RWPE1 (cell line): ENCODE measurements at regions not wholly inside any gene's neighbourhood (a gene's known extent, or its start where the extent isn't known, plus 50 kb on each side); places are given as distances from the start of the nearest gene placed in this dataset.

Experiments
- CTCF ChIA-PET: fragments of 350-600 bp; sonication (Branson Sonifier 250); formaldehyde crosslinking; extraction: SDS; loops from one replicate; lab custom pipeline; 2021; lab: Yijun Ruan, JAX
- POLR2A ChIA-PET: fragments of 400-600 bp; formaldehyde crosslinking; extraction: SDS; loops from one replicate; lab custom pipeline; 2020; ENCODE audit warnings: antibody characterized with exemption; ENCODE audit not compliant: low non-redundant PET; lab: Yijun Ruan, JAX
- DNase-seq: peaks from one replicate; pipeline ENCODE4 v3.0.0; 2012; ENCODE audit warnings: low spot score
- H3K27ac ChIP-seq: fragments of 450-650 bp; 2 replicates; pipeline ENCODE4 v1.5.1; 2017
- CTCF ChIP-seq: fragments of 450-650 bp; conservative IDR thresholded peaks from 2 replicates; pipeline ENCODE4 v1.5.1; 2017; ENCODE audit warnings: low read depth, mild to moderate bottlenecking

- TF ChIP-seq CTCF = no peak
- no peak for DNase-seq
- H3K27ac ChIP-seq = no peak overlapping the region
- POLR2A ChIA-PET = no interaction called here
- CTCF ChIA-PET = no interaction called here
These were observed 794.9 kb downstream of the BRD1 start for GRCh38 chr22:49032821-49033220.

GRCh38 chr22:49031746-49032330, 795.8 kb downstream of the BRD1 start:
- no peak for TF ChIP-seq CTCF
- ChIA-PET POLR2A (no interaction called here), CTCF (no interaction called here)
- DNase-seq = no peak
- H3K27ac ChIP-seq = no peak overlapping the region

- ChIA-PET POLR2A (no interaction called here), CTCF (no interaction called here)
- TF ChIP-seq CTCF = no peak
- H3K27ac ChIP-seq = no peak overlapping the region
- DNase-seq = no peak
These were observed 799.6 kb downstream of the BRD1 start for GRCh38 chr22:49028111-49028510.

- no peak for TF ChIP-seq CTCF
- no peak overlapping the region for H3K27ac ChIP-seq
- DNase-seq = no peak
- ChIA-PET POLR2A (no interaction called here), CTCF (no interaction called here)
These were observed 800.4 kb downstream of the BRD1 start for GRCh38 chr22:49027368-49027670.

- no peak for TF ChIP-seq CTCF
- CTCF ChIA-PET = no interaction called here
- POLR2A ChIA-PET = no interaction called here
- no peak for DNase-seq
- no peak overlapping the region for H3K27ac ChIP-seq
These were observed 800.9 kb downstream of the BRD1 start for GRCh38 chr22:49026494-49027367.

GRCh38 chr22:49025791-49026493, 801.7 kb downstream of the BRD1 start:
- DNase-seq = no peak
- no peak overlapping the region for H3K27ac ChIP-seq
- no peak for TF ChIP-seq CTCF
- ChIA-PET POLR2A (no interaction called here), CTCF (no interaction called here)
